ENCODE measurements at regions not wholly inside any gene's neighbourhood (a gene's known extent, or its start where the extent isn't known, plus 50 kb on each side); places are given as distances from the start of the nearest gene placed in this dataset.

- H3K4me1 Mint-ChIP-seq (ENCODE audit: low read depth) = peaks cover 29% of the 10 kb centered on the region
- no peak for TF ChIP-seq CTCF (IDR thresholded peaks at IDR 0.05)
- no peaks in the 10 kb centered on the region for H3K36me3 Mint-ChIP-seq (ENCODE audit: low read depth)
- H3K9me3 Mint-ChIP-seq (ENCODE audit: low read depth) = no peaks in the 10 kb centered on the region
- no peaks in the 10 kb centered on the region for H3K27me3 Mint-ChIP-seq (ENCODE audit: low read depth)
- no peak overlapping the region for H3K4me3 Mint-ChIP-seq (ENCODE audit: unreplicated experiment)
- H3K27ac Mint-ChIP-seq (ENCODE audit: unreplicated experiment) = no peak overlapping the region
- DNase-seq (ENCODE audit: low spot score) = no peak
Observed at GRCh38 chr18:55786651-55787272, 198.8 kb upstream of the TCF4 start.

- DNase-seq (ENCODE audit: low spot score) = no peak
- Mint-ChIP-seq H3K36me3 (ENCODE audit: low read depth) (no peaks in the 10 kb centered on the region), H3K4me3 (ENCODE audit: unreplicated experiment) (no peak overlapping the region), H3K4me1 (ENCODE audit: low read depth) (peaks cover 29% of the 10 kb centered on the region), H3K27ac (ENCODE audit: unreplicated experiment) (no peak overlapping the region), H3K27me3 (ENCODE audit: low read depth) (no peaks in the 10 kb centered on the region), H3K9me3 (ENCODE audit: low read depth) (no peaks in the 10 kb centered on the region)
- TF ChIP-seq CTCF (IDR thresholded peaks at IDR 0.05) = no peak
Observed at GRCh38 chr18:55783921-55784320, 195.9 kb upstream of the TCF4 start.

GRCh38 chr18:55781481-55781957 lies 193.5 kb upstream of the TCF4 start:
- Mint-ChIP-seq H3K9me3 (ENCODE audit: low read depth) (no peaks in the 10 kb centered on the region), H3K4me3 (ENCODE audit: unreplicated experiment) (no peak overlapping the region), H3K27me3 (ENCODE audit: low read depth) (no peaks in the 10 kb centered on the region), H3K4me1 (ENCODE audit: low read depth) (peaks cover 23% of the 10 kb centered on the region), H3K27ac (ENCODE audit: unreplicated experiment) (peak overlapping the region; percentile 18), H3K36me3 (ENCODE audit: low read depth) (no peaks in the 10 kb centered on the region)
- DNase-seq (ENCODE audit: low spot score) = no peak
- TF ChIP-seq CTCF (IDR thresholded peaks at IDR 0.05) = peak; percentile 87

GRCh38 chr18:55780586-55781071 lies 192.6 kb upstream of the TCF4 start:
- Mint-ChIP-seq H3K9me3 (ENCODE audit: low read depth) (no peaks in the 10 kb centered on the region), H3K4me1 (ENCODE audit: low read depth) (peaks cover 23% of the 10 kb centered on the region), H3K36me3 (ENCODE audit: low read depth) (no peaks in the 10 kb centered on the region), H3K27ac (ENCODE audit: unreplicated experiment) (no peak overlapping the region), H3K27me3 (ENCODE audit: low read depth) (no peaks in the 10 kb centered on the region), H3K4me3 (ENCODE audit: unreplicated experiment) (peak overlapping the region; percentile 68)
- peak; percentile 42 for TF ChIP-seq CTCF (IDR thresholded peaks at IDR 0.05)
- no peak for DNase-seq (ENCODE audit: low spot score)

GRCh38 chr18:55779691-55780585 lies 191.9 kb upstream of the TCF4 start:
- Mint-ChIP-seq H3K9me3 (ENCODE audit: low read depth) (no peaks in the 10 kb centered on the region), H3K36me3 (ENCODE audit: low read depth) (no peaks in the 10 kb centered on the region), H3K27me3 (ENCODE audit: low read depth) (no peaks in the 10 kb centered on the region), H3K4me1 (ENCODE audit: low read depth) (peaks cover 23% of the 10 kb centered on the region), H3K27ac (ENCODE audit: unreplicated experiment) (no peak overlapping the region), H3K4me3 (ENCODE audit: unreplicated experiment) (peak overlapping the region; percentile 71)
- TF ChIP-seq CTCF (IDR thresholded peaks at IDR 0.05) = peak; percentile 68
- DNase-seq (ENCODE audit: low spot score) = peak; percentile 84
